ENCODE measurements at regions not wholly inside any gene's neighbourhood (a gene's known extent, or its start where the extent isn't known, plus 50 kb on each side); places are given as distances from the start of the nearest gene placed in this dataset.

DNA sequence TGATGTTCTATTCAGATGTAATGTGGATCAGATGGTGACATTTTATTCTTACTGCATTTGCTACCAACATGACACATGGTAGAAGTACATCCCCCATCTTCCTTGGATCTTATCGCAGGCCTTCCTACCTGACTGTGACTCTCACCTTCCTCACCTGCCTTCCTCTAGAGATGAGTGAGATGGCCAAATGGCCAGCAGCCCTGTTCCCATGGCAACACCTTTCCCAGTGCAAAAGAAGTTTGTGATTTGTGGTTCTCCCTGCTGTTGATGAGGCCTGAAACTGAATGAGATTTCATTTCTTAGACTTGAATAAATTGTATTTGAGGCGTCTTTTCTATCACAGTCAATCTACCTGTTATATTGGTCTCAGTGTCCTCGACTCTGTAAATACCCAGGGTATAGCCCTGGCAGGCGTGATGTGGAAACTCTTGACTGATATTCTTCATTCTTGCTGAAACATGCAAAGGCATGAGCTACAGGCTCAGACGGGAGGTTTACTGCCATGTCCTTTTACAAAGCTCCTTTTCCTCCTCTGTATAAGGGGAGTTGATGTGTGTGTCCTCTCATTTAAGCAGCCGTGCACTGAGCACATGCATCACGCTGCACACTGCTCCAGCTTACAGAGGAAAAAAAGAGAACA, 440.7 kb upstream of the AKR1E2 start:
- no peak for DNase-seq (ENCODE audit: low read depth)

DNA sequence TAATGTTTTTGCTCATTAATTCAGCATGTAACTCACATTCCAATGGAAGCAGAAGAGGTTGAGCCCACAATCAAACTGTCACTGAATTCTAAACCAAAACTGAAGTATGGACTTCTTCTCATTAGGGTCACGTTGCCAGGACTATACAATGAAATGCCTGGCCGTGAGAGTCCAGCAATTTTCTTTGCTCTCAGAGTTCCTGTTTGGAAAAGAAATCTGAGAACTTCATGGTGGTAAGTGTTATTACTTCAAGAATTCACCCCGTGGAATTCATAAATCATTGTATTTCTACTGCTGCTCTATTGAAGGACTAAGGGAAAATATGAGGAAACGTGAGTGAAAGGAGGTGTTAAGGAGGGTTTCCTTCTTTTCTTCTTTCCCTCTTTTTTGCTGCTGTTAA, 441.8 kb upstream of the AKR1E2 start:
- no peak for DNase-seq (ENCODE audit: low read depth)

DNA sequence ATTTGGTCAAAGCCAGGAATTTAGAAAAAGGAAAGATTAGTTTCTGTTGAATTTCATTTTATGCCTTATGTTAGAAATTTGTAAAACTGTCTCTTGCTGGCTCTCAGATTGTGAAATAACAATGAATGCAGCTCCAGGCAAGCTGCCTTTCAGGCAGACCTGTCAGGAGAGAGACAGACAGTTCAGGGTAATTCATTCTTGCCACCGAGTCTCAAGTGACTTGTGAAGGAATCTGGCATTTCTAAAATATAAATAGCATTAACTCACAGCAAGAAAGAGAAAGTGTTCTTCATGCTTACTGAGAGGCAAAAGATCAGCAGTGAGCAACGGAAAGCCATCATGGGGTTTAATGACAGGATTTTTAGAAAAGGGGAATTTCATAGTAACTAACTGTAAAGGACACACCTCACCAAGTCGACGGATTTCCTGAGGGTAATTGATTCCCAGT, 442.3 kb upstream of the AKR1E2 start:
- DNase-seq (ENCODE audit: low read depth) = no peak

DNA sequence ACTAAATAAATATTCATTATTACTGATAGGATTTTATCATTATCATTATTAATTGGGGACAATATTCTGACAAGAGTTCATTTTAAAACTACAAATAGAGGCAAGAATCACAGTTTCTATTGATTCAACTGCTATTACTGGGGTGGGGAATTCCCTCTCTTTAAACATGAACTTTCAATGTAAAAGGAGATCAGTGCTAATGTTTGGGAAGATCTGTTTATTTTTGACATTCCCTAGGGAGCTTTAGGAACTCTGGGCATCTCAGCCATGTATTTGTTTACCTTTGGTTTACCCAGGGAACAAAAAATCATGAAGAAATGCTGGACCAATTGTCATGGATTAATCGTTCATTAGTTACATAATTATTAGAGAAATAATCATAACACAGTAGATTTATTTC, 443.2 kb upstream of the AKR1E2 start:
- DNase-seq (ENCODE audit: low read depth) = no peak

DNA sequence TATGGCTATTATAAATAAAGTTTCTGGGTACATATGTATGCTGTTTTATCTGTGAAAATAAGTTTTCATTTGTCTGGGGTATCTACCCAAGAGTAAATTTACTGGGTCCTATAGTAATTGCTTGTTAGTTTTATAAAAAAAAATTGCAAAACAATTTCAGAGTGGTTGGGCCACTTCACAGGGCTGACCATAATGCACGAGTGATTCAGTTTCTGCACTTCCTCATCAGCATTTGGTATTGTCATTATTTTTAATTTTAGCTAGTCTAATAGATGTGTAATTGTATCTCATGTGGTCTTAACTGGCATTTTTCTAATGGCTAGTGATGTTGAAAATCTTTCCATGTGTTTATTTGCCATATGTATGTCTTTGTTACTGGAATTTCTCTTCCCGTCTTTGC, 452.4 kb upstream of the AKR1E2 start:
- no peak for DNase-seq (ENCODE audit: low read depth)

DNA sequence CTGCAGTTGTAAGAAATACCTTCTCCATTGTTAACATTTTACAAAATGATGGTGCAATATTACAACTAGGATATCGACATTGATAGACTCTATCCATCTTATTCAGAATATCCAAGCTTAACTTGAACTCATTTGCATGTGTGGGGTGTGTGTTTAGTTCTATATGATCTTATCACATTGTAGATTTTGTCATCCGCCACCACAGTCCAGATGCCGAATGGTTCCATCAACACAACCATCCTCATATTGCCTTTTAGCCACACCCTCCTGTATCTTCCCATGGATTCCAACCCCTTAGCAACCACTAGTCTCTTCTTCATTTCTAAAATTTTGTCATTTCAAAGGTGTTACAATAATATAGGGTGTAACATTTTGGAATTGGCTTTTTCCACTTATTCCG, 452.9 kb upstream of the AKR1E2 start:
- DNase-seq (ENCODE audit: low read depth) = no peak

DNA sequence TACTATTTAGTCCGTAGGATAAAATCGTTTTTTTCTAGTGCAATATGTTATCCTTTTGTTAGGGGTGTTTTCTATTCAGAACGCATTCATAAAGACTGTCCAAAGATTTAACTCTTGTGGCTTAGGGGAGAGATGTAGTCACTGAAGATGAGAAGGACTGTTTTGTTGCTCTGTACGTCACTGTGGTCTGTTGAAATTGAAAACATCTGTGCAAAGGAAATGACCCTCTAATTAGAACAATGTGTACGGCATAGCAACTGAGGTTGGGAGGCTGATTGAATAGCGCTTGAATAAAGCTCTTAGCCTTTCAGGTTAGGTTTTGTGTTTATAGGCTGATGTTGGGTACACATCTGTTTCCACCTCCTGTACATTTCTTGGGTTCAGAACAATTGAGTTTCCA, 453.4 kb upstream of the AKR1E2 start:
- no peak for DNase-seq (ENCODE audit: low read depth)

DNA sequence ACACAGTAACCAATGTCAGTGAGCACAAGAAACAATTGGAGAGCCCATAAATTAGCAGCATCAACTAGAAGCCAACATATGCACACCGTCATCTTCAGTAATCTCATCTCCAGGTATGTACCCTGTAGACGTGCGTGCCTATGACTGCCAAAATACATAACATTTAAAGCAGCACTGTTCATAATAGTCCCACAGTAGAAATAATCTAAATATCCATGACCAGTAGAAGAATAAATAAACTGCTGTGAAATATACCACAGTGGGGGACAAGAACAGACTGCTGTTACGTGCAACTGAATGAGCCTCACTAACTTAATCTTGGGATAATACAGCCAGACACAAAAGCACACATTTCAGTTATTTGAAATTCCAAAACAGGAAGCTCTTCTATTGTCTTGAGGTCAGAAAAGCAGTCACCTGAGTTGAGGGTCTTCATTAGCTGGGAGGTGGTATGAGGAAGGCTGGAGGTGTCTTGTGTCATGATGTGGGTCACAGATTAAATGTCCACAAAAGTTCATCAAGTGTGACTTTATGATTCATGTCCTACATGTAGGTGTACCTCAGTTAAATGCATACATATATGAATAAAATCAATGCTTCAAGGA, 454.2 kb upstream of the AKR1E2 start:
- no peak for DNase-seq (ENCODE audit: low read depth)

DNA sequence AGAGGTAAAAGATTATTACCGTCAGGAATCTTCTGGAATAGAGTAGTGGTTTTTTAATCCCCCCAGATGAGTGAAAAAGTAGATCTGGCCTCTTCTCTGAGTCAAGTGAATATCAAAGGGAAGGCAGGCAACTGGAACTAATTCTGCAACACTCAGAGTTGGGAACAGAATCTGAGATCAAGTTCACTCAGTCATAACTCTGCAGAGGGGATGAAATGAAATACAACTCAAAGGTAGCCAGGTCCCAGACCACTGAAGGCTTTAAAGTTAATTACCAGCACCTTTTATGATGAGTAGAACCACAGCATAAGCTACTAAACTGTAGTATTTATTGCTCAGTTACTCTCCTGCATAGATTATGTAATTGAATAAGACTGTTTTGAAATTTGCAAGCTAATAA, 455.6 kb upstream of the AKR1E2 start:
- no peak for DNase-seq (ENCODE audit: low read depth)

DNA sequence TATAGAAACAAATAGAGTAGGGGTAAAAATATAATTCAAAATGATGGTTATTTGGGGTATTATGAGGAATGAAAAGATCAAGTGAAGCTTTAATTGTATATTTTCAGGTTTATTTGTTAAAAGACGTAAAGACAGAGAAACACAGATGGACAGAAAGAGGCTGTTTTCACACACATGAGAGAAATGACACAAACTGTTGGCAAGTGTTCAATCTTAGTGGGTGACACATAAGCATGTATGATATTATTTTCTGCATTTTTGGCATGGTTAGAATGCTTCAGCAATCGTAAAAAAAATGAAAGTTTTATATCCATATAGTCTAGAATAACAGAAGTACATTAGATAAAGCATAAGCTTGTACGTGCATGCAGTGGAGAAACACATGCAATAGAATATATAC, 464.4 kb upstream of the AKR1E2 start:
- DNase-seq (ENCODE audit: low read depth) = no peak

DNA sequence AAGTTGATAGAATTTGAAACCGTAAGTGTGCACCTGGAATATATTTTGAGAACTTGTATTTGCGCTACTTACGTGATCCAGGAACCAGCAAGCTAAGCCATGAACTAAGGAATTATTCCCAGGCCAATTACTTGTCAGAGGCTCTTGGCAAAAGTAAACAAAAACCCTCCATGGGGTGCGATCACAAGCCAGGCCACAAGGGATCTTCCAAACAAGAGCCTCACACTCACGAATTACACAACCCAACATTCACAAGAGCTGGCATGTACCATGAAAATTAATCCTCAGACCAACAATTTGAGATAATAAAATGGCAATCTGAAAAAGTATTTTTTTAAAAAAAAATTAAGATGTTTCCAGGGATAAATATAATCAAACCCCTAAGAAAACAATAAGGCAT, 467.0 kb upstream of the AKR1E2 start:
- DNase-seq (ENCODE audit: low read depth) = no peak

DNA sequence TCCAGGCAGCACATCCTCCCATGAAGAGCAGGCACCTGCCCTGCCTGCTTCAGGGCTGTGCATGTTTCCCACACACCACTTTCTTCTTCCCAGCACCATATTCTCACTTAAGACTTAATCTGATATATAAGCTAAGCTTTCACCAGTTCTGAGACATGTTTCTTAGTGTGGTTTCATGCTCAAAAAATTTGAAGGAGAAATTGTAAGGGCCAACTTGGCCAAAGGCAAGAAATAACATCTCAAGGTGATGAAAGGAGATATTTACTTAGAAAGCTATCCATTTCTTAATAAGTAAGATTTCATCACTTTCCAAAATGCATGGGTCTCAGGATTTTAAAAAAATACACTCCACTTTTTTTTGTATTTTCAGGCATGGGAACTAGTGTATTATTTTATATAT, 468.1 kb upstream of the AKR1E2 start:
- DNase-seq (ENCODE audit: low read depth) = no peak

DNA sequence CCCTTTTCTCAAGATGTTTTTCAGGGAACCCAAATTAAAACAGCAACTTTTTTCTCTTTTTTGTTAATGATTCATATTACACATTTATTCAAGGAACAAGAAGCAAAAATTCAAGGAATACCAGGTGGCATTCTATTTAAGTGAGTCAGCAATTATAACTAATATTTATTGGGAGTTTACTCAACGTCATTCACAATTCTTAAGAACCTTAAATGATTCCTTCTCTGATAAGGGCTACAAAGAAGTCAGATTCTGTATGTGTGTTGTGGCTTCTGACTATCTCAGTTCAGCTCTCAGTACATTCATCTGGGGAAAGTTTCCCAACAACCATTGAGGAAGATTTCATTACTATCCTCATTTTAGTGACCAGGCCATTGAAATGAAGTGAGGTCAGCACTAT, 470.7 kb upstream of the AKR1E2 start:
- DNase-seq (ENCODE audit: low read depth) = no peak

DNA sequence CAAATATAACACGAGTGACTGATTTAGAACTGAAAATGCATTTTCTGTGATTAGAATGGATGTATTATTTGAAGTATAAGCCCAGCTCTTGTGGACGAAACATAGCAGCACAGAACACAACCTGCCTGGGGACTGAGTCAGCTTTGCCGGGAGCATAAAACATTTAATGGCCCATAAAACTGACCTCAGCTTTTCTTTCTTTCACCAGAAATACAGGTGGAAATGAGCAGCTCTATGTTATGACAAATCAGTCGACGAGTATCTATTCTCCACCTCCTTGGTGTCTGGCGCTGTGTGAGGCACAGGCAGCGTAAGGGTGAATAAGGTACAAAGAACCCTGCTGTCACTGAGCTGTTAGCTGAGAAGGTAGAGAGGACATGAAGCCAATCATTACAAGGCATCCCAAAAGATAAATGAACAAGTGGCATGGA, 471.6 kb upstream of the AKR1E2 start:
- DNase-seq (ENCODE audit: low read depth) = no peak

DNA sequence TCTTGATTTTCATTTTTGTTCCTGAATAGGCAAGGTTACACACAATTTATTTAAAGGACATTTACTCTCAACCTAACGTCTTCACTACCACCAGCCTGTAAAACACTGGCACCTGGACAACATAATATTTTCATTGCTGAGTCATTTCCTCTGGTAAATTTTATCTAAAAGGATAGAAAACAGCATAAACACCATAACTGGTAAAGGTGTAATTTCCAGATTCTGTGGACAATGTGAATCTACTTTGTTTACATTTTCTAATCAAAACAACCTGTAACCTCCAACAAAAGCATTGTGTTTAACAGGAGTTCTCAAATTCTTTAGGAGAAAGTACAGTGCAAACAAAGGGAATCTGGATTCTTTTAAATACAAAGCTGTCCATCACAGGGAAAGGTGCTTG, 472.0 kb upstream of the AKR1E2 start:
- DNase-seq (ENCODE audit: low read depth) = no peak

DNA sequence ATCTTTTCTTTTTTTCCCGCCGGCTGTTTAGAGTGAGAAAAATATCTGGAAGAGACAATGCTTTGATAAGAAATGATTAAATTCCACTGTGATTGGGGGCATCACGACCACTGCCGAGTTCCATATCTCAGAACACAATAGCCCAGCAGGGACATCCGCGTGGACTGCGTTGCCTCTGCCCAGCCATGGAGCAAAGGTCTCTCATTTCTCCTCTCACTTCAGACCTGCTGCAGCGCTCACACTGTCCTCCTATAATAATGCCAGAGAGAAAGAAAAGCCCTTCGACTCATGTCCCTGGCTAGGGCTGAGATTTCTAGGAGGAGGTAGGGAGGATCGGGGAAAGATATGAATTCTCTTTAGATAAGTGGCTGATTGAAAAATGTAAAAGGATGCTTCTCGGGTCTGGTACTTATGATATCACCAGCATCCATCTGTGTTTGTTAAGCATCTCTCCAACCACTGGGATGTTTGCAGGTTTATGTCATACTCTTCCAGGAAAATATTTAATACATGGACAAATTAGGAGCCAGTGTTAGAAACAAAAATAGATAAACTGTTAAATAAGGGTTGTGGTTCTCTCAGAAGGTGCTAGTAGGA, 472.9 kb upstream of the AKR1E2 start:
- no peak for DNase-seq (ENCODE audit: low read depth)

DNA sequence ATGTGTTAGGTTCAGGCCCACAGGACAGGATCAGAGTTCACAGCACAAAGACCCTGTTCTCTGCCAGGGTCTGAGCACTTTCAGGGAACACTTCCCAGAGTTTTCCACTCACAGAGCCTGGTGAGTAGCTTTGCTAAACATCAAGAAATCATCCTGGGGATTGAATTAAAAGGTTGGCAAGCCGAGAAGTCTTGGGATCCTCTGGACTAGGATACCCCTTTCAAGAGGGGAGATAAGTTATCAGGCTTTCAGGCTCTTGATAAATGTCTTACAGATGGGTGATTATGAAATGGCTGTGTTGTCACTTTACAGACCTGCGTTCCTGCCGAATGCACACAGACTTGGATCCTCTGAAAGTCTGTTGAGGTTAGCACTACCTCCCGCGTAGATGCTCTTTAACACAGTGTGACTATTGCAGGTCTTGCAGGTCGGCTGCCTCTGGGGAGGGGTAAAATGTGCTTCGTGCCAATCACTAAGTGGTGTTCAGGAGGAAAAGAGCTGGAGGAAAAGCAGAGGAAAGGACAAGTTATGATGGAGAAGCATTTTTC, 473.5 kb upstream of the AKR1E2 start:
- no peak for DNase-seq (ENCODE audit: low read depth)

DNA sequence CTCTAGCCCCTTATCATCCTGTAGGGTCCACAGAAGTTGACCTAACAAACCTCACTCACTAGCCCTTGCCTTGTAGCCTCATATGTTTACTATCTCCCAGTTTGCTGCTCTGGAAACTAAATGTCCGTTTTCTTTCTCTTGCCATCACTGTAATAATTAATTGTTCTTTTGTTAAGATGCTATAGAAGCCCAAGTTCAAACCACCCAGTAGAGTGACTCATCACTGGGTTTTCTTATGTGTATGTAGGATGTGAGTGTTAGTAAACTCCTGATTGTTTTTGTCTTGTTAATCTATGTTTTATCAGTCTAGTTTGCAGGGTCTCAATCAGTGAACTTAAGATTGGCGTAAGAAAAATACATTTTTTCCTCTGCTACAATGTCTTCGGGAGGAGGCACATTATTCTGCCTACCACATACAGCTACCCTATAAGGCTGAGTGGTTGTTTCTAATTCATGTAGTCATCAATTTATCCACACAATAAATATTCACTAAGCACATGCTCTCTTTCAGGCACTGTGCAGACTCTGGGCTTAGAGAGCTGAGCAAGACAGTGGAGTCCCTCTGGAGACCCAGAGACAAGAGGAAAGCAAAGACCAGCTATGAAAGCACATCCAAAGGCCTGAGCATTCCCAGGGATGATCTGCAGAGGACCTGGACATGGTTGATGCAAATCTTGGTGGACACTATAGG, 474.1 kb upstream of the AKR1E2 start:
- DNase-seq (ENCODE audit: low read depth) = no peak

DNA sequence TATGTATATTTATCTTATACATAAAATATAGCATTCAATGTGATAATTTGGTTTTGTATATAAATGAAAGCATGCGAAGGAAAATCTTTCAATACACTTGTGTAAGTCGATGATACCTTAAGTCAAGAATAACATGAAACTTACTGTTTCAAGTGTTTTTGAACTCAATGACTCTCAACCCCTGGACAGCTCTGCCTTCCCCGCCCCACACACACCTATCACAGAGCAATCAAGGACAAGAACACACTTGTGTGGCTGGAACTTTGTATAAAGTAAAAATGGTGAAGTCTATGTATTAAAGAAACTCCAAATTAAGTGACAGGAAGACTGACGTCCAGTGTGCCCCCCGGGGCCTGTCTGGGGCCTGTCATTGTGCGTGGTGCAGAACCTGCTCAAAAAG, 478.6 kb upstream of the AKR1E2 start:
- DNase-seq (ENCODE audit: low read depth) = no peak

DNA sequence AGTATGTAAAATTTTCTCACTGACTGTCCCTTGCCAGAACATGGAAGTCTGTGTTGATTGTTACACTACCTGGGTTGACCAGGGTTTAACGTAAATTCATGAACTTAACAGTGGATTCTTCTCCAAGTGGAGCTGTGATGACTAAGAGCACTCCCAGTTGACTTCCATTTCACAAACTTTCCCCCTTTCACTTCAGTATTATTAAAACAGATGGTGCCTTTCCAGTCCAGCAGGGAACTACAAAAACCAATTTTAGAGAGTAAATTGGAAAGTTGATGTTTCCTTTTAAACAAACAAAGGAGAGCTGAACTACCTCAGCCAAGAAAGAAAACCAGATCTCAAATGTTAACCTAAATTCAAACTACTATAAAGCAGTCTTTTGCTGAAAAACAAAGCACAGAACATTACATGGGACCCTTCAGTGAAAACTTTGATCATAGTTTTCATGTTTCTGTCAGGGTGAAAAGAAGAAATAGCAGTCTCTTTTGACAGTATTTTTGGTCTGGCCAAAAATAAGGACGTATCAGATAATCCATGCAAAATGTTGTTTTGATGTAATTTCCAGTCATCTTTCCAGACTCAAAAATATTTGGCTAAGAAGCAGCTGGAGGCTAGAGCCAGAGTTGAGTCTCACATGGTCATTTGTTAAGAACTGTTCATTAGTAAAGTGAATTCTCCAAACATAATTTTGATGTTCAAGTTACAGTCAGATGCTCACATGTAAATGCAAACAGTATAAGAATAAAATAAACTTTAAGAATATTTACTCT, 479.9 kb upstream of the AKR1E2 start:
- no peak for DNase-seq (ENCODE audit: low read depth)

DNA sequence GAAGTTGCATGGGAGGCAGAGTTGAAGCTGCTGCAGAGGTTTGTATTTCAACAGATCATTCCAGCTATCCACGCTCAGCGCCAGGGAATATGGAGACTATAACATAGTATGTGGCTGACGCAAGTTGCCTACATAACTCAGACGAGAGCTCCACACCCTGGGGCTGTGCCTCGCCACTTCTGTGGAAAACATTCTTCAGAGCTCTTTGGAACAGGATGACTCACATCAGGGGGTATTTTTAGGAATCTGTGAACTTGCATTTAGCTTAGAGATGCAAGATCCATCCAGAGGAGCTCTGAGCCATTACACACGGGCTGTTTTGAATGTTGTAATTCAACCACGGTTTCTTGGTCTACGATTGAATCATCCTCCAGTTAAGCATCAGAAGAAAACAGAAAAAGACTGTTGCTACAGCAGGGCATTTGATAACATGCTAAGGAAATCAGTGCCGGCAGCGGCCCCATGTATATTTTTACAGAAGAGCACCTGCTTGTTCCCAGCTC, 481.5 kb upstream of the AKR1E2 start:
- no peak for DNase-seq (ENCODE audit: low read depth)

DNA sequence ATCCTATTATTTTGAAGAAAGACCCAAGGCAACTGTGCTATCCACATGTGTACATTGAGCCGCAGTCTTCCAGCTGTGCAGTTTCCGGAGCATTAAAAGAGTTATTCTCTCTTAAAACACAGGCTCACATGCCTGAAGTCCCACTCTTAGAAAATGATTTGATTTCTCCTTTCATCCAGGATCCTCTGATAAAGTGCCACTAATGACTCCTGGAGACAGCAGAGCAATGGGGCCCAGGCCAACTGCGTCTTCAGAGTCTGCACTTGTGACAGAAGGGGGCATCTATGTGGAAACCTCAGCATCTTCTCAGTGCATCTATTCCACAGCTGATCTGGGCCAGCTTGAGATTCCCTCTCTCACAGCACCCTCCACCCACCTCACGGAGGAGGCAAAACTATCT, 482.1 kb upstream of the AKR1E2 start:
- DNase-seq (ENCODE audit: low read depth) = no peak

Data from activated gamma-delta T cell treated with anti-CD3 and anti-CD28 coated beads, Interleukin-2, amount 50 U/mL, for 16 hours (primary cell).